ENCODE measurements at regions not wholly inside any gene's neighbourhood (a gene's known extent, or its start where the extent isn't known, plus 50 kb on each side); places are given as distances from the start of the nearest gene placed in this dataset.

GRCh38 chr1:8244304-8244703 is 73.6 kb upstream of the SLC45A1 start:
- H3K4me3 ChIP-seq (ENCODE audit: low read depth, low read length), result no peak overlapping the region
- in situ Hi-C loops (cut with HindIII; ENCODE audit: low sequenced_read_pairs), result no loop called here
- no peak for DNase-seq (ENCODE audit: low read depth, low spot score)
- no peak for TF ChIP-seq CTCF (IDR thresholded peaks at IDR 0.05; ENCODE audit: low read depth, low read length)

- H3K4me3 ChIP-seq (ENCODE audit: low read depth, low read length), result no peak overlapping the region
- in situ Hi-C loops (cut with HindIII; ENCODE audit: low sequenced_read_pairs), result no loop called here
- TF ChIP-seq CTCF (IDR thresholded peaks at IDR 0.05; ENCODE audit: low read depth, low read length), result no peak
- DNase-seq (ENCODE audit: low read depth, low spot score), result no peak
These were observed 75.4 kb upstream of the SLC45A1 start for GRCh38 chr1:8242498-8242897.

- TF ChIP-seq CTCF (IDR thresholded peaks at IDR 0.05; ENCODE audit: low read depth, low read length), result no peak
- in situ Hi-C loops (cut with HindIII; ENCODE audit: low sequenced_read_pairs), result no loop called here
- no peak for DNase-seq (ENCODE audit: low read depth, low spot score)
- H3K4me3 ChIP-seq (ENCODE audit: low read depth, low read length), result no peak overlapping the region
These were observed 76.4 kb upstream of the SLC45A1 start for GRCh38 chr1:8241417-8242014.

GRCh38 chr1:8239306-8240023 is 78.4 kb upstream of the SLC45A1 start:
- TF ChIP-seq CTCF (IDR thresholded peaks at IDR 0.05; ENCODE audit: low read depth, low read length), result no peak
- H3K4me3 ChIP-seq (ENCODE audit: low read depth, low read length), result no peak overlapping the region
- DNase-seq (ENCODE audit: low read depth, low spot score), result no peak
- in situ Hi-C loops (cut with HindIII; ENCODE audit: low sequenced_read_pairs), result no loop called here

GRCh38 chr1:8239039-8239305 is 78.9 kb upstream of the SLC45A1 start:
- in situ Hi-C loops (cut with HindIII; ENCODE audit: low sequenced_read_pairs), result no loop called here
- peak; percentile 41 for TF ChIP-seq CTCF (IDR thresholded peaks at IDR 0.05; ENCODE audit: low read depth, low read length)
- peak; percentile 48 for DNase-seq (ENCODE audit: low read depth, low spot score)

GRCh38 chr1:8238141-8239038 is 79.5 kb upstream of the SLC45A1 start:
- no peak for TF ChIP-seq CTCF (IDR thresholded peaks at IDR 0.05; ENCODE audit: low read depth, low read length)
- DNase-seq (ENCODE audit: low read depth, low spot score), result peak; percentile 93
- H3K4me3 ChIP-seq (ENCODE audit: low read depth, low read length), result no peak overlapping the region
- in situ Hi-C loops (cut with HindIII; ENCODE audit: low sequenced_read_pairs), result no loop called here

More at GRCh38 chr1:8239039-8239305, 78.9 kb upstream of the SLC45A1 start:
- H3K4me3 ChIP-seq (ENCODE audit: low read depth, low read length), result no peak overlapping the region

All from astrocyte of the spinal cord (primary cell).